HG03108 (cell line): ENCODE measurements at regions not wholly inside any gene's neighbourhood (a gene's known extent, or its start where the extent isn't known, plus 50 kb on each side); places are given as distances from the start of the nearest gene placed in this dataset.
A peak's percentile ranks its signal among the peaks of the same experiment; 100 is the strongest.
"Not testable (repeated sequence)": the region's sequence is repeated elsewhere in the genome, so short reads cannot be mapped to it uniquely, and the experiment has no call there.

Experiments used
- ATAC-seq: cut with Tn5 transposase; IDR thresholded peaks from one replicate; pipeline ENCODE4 v1.9.1; 2021; ENCODE audit warnings: moderate library complexity; ENCODE audit not compliant: unreplicated experiment

DNA sequence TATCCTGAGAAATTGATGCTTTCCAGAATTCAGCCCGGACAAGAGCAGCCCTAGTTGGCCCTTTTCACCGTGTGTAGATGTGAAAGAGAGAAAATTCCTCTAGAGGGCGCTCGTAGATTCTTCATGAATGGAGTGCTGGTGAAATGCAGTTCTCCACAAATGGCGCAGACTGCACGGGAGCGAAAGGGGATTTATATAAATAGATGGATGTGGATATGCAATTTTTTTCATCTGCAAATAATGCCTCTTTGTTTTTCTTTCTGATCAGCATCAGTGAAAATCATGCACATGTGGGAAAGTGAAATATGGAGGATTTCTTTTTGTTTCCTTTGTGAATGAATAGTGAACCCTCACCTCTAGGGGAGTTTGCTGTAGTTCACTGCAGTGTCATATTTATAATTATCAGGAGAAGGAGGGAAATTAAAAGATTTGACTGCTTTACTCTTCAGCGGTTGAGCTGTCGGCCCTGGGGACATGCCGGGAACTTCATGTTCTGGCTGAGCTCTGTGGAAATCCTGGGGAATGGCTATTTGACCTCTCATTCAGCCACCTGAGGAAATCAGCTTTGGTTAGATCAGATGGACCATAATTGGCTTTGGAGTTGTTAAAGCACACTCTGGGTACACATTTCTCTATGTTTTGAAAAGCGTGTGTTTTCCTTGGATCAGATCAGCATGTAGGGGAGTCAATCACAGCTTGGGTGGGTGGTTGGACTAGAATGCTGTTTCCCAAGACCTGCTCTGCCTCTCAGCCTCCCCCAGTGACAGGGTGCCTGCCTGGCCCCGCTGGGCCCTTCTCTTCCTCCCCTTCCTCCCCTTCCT is 115.0 kb upstream of the SHISA3 start:
- ATAC-seq, result peak; percentile 68

DNA sequence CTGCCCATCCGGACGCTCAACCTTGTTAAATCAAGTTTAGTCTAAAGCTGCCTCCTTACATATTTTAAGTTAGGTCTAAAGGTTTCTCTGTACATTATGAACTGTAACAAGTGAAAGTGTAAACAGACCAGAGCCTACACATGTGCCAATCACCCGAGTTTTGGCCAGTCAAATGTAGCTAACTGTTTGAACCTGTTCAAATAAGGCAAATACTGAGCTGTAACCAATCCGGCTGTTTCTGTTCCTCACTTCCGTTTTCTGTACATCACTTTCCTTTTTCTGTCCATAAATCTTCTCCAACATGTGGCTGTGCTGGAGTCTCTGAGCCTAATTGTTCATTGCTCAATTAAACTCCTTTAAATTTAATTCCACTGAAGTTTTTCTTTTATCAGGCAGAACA is 113.3 kb upstream of the SHISA3 start:
- no peak for ATAC-seq

DNA sequence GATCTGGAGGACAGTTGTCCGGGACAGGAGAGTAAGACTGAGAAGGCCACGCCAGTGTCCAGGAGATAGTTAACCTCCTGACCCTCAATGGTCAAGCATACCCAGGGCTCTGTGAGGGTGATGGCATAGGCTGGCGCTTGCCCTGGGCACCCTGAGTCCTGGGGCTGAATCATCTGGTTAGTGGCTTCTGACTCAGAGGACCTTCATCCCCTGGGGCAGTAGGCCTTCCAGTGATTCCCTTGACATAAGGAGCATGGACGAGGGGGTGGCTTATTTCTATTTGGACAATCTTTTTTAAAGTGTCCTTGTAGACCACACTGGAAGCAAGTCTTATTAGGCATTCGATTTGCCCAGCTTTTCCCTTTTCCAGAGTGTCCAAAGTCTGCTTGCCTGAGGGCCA is 108.4 kb upstream of the SHISA3 start:
- not testable (repeated sequence) for ATAC-seq

DNA sequence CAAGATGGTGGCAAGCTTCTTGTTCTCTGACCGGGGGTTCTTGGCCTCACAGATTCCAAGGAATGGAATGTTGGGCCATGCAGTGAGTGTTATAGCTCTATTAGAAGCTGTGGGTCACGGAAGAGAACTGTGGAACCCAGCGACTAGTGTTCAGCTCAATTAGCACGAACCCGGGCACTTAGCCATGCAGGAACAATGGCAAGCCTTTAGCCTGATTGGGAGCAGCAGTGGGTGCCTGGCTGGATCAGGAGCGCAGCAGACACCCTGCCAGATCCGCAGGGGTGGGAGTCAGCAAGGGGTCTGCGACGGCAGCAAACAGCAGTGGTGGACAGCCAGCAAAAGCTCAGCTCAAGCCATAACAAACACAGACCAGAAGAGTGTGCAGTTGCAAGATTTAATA is 105.1 kb upstream of the SHISA3 start:
- not testable (repeated sequence) for ATAC-seq

DNA sequence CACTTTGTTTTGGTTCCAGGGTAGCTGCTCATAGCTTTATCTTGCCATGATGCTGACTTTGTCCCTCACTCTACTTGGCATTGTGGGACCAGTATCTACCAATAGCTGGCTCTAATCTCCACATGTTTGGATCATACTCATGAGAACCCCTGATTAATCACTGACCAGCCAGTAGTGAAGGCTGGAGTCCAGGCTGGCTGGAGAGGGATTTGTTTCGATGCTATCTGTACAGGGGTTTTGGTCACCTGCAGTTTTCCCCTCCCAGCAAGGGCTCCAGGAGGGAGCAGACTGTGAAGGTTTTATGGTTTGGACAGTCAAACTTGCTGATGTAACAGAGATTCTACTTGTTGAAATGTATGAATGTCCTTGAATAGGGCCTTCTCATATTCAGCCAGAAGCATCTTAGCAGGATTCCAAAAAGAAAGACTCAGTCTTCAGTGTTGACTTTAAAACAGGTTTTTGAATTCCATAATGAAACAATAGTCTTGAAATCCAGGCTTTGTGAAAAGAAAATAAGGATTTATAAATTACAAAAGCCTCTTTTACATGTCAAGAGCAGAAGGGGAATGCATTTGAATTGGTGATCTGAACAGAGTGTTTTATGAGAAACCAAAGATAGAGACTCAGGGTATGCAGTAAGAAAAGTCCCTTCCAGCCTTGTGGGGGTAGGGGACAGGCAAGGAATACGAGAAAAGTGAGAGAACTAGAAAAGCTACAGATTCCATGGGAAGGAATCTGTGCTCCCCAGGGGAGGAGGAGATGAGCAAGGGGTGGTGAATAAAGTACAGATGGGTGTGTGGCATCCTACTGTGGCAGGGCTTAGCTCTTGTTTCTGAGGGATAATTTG is 103.1 kb upstream of the SHISA3 start:
- ATAC-seq, result no peak

DNA sequence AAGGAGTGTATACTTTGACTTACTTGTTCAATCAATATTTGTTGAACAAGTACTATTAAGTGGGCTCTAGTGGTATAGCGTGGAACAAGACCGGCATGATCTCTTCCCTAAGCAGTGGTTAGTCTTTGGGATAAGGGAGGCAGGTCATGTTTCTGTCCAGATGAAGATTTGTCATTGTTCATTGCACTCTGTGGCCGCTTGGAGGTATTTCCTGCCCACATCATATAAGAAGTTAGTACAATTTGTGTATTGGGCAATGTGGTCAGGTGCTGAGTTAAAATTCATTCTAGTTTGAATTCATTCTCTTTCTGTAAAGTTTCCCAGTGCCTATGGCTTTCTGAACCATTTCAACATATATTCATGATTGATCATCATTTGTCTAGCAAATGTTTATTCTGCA is 101.1 kb upstream of the SHISA3 start:
- ATAC-seq, result no peak

DNA sequence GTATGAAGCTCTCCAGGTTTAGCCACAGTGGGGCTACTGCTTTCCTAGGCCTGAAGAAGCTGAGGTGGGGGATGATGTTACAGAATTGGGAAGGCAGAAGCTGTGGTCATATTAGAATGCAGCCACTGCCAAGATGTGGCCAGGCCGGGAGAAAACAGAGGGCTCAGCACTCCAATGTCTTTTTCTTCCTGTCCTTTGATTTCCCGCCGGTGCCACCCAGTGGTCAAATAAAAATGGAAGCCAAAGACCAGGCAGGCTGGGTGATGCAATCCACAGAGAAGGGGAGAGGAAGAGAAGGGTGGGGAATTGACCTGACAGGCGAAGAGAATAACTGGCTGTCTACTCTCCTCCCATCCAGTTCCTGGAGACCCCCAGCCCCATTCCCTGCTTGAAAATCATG is 94.9 kb upstream of the SHISA3 start:
- no peak for ATAC-seq

DNA sequence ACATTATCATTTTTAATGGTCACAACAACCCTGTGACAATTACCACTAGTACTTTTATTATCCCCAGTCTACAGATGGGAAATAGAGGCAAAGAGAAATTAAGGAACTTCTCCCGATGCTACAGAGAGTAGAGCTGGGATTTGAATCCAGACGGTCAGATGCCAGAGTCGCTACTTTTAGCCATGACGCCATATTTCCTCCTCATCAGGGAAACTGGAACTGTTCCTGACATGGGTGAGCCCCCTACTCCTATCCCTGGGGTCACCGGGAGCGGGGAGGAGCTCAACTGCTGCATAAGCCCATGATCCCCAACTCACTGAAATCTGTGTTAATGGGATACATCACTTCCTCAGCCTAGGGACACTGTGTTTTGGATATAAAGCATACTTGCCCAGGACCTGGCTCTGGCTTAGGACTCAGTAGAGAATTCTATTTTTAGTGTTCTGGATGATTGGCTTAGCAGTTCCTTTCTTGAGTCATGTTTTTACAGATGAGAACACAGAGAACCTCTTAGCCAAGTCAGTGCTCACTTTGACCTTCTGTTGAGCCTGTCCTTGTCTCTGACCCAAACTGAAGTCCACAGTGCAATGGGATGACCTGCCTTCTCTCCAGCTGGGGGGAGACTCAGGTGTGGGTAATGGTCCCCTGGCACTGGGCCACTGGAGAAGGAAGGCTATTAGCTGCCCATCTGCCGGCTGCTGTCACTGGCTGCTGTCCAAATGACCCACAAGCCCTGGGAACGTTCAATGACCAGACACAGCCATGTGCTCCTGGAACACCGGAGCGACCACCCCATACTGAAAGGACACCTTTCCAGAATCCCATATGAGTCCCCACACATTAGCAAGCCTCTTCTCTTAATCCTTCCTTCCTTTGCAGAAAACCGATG is 90.8 kb upstream of the SHISA3 start:
- no peak for ATAC-seq

DNA sequence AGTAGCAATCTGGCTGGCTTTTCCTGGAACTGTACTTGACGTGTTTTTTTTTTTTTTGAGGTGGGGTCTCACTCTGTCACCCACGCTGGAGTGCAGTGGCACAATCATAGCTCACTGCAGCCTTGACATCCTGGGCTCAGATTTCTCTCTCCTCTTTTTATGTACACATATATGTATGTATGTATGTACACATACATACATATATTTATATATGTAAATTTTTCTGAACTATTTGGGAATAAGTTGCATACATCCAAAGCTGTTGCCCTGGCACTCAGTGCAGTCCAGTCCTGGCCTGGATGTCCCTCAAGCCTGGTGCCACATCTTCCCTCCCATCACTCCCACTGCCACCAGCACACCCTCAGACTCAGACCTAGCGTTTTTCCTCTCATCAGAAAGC is 89.0 kb upstream of the SHISA3 start:
- ATAC-seq, result no peak

DNA sequence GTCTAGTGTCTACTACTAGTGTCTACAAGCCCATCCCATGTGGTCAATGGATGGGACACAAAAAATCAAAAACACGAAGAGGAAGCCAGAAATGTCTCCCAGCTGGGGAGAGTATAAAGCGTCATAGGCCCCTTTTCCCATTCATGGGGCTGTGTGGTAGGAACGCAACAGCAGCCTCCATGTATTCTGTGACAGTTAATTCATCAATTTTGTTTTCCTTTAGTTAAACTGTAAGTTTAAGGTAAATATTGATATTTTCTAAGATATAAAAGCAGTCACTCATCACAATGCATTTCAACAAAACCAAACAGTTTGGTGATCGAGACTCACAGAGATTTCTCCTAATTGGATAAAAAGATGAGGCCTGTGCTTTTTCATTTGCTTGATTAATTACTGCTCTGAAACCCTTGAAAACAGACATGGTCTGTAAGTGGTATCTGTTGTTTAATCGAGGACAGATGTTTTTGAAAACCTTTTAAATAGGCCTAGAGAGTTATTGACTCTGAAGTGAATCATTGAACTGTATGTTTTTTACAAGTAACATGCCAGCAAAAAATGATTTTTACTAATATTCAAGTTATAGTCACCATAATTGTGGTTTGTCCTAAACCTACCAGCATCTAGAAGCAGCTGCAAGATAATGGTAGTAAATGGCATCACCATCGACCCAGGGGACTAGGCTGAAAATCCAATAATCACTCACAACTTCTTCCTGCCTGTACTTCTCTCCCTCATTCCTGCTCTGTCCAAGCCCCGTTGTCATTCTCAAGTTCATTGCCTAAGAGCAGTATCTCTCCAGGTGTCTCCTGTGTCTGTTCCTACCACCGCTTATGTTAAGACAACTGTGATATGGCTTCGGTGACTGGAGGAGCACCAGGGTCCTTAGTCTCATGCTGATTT is 87.7 kb upstream of the SHISA3 start:
- no peak for ATAC-seq

DNA sequence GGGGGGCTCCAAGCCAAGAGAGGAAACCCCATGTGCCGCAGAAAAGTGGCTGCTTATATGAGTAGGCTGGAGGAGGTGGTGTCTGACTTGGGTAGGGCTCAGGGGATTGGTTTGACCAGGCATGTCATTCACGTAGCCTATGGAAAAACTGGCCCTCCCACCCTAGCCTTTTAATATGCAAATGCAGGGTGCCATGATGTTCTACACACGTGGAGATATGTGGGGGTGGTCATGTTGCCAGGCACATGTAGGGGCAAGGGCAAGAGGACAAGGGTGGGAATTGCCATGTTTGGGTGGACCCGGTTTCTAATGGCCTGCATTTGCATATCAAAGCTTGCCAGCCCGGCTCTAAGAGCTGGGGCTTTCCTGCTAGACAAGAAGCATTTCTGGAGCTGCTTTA is 86.9 kb upstream of the SHISA3 start:
- ATAC-seq, result no peak

DNA sequence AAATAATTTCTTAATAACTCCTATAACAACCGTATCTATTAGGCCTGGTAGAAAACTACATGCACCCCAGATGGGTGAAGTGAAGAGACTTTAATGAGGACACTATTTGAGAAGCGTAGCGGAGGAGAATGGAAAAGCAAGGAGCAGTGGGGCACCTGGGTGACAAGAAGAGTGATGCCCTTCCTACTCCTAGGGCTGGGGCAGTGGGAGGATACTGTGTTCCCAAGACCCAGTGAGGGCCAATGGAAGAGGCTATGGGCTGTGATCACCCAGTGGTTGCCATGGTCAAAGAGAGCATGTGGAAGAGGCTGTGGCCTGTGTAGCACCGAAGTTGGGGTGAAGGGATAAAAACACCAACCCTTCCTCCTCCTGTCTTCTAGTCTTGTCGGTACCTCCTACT is 86.5 kb upstream of the SHISA3 start:
- ATAC-seq, result no peak

DNA sequence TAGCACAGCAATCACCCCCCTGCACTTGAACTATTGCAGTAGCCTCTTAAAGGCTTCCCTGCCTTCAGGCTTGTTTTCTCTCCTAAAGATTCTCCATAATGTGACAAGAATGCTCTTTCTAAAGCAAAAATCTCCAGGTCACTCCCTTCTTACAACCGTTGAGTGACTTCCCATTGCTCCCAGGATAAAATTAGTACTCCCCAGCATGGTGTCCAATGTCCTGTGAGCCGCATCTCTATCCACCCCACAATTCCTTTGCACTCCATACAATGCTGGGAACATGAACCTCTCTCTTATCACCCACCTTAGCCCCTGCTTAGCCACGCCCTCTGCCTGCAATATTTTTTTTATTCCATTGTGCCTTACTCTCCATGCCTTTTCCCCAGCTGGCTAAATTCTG is 85.7 kb upstream of the SHISA3 start:
- ATAC-seq, result no peak

DNA sequence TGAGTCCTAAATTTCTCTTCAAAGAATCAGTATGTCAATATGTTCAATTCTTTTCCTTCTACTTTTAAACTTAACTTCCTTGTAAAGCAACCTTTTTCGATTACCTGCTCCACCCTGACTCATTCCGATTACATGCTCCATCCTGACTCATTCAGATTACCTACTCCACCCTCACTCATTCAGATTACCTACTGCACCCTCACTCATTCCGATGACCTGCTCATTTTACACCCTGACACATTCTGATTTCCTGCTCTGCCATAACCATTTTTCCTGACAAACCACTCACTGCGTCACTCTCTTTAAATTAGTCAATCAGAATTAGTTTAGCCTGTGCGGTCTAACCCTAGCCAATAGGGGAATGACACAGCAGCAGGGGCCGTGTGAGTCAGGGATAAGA is 83.9 kb upstream of the SHISA3 start:
- not testable (repeated sequence) for ATAC-seq

DNA sequence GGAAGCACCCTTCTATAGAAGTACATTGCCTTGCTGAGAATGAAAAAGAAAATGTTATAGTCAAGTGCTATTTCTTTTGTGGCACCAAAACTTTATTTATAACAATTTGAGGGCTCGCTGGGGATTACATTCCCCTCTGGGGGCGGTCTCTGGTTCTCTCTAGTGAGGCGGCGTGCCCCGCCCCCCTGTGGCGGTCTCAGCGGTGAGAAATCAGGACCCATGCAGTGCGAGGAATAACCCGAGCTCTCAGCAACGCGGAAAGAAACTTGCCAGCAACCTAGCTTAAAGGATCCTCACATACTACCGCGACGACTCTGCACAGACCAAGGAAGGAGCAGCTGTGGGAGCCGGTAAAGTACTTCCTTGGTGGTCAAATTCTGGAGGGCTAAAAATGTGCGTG is 83.4 kb upstream of the SHISA3 start:
- ATAC-seq, result no peak

DNA sequence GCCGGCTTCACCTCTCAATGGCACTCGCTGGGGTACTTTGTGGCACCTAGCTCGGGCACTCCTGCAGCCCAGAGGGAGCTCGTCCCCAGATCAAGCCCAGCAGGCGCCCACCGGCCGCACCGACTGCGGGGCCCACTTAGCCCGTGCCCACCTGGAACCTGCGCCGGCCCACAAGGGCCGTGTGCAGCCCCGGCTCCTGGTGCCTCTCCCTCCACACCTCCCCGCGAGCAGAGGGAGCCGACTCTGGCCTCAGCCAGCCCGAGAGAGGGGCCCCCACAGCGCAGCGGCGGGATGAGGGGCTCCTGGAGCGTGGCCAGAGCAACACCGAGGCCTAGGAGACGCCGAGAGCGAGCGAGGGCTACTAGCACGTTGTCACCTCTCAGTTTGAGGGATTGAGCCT is 82.1 kb upstream of the SHISA3 start:
- ATAC-seq, result no peak

DNA sequence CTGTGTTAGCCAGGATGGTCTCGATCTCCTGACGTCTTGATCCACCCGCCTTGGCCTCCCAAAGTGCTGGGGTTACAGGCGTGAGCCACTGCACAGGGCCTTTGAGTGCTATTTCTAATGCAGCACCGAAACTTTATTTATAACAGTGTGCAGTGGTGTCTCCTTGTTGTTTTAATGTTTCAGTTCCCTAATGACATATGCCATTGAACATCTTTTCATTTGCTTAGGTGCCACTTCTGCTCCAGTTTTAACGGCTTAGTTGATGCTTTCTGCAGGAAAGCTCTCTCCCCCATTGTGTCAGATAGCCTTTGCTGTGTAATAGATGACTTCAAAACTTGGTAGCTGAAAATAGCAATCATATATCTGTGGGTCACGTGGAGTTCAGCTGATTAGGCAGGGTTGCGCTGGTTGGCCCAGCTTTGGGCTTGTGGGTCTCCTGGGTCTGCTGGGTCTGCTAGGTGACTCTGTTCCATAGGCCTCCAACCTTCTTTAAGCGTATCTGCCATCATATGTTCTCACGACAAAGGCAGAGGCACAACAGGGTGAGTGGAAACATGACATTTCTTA is 76.4 kb upstream of the SHISA3 start:
- ATAC-seq, result no peak

DNA sequence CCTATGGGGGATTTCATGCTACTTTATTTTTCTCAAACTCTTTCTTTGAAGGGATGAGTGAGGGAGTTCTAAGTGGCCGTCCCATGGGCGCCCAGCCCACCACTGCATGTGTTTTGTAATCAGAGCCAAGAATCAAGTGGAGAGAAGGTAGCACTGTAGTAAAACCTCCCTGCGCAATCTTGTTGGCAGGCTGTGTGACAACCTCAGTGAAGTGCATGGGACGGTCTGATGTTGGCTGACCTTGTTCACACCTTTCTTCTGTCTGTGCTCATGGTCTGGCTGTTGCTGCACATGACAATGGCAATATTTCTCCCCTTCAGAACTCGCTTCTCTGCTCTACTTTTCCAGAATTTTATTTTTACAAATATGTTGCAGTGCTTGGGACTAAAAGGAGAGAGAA is 71.2 kb upstream of the SHISA3 start:
- no peak for ATAC-seq

DNA sequence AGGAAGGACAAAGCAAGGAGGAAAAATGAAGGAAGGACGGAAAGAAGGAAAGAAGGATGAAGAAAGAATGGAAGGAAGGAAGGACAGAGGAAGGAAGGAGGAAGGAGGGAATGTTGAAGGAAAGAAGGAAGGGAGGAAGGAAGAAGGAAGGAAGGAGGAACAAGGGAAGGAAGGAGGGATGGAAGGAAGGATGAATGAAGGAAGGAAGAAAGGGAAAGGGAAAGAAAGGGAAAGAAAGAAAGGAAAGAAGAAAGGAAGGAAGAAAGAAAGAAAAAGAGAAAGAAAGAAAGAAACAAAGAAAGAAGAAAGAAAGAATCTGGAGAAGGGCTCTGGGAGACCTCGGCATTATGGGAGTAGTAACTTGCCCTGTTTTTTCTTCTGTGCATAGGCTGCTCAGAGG is 70.8 kb upstream of the SHISA3 start:
- ATAC-seq, result no peak

DNA sequence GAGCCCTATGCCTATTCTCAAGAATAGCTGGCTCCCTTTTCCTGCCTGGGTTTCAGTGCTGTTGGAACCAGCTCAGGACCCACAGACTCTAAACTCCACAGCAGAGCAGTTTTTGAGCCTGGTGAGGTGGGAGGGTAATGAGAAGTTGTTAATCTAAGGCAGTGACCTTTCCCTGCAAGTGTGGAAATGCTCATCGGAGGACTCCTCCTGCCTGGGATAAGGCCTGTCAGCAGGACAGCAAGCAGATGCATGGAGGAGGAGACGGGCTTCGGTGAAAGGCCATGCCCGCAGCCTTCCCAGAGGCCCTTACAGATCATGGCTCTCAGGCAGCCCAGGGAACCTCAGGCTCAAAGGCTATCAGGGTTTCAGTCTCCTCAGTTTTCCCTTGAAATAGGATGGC is 70.0 kb upstream of the SHISA3 start:
- no peak for ATAC-seq
